Ovary (tissue), 3 donors: ENCODE measurements at regions not wholly inside any gene's neighbourhood (a gene's known extent, or its start where the extent isn't known, plus 50 kb on each side); places are given as distances from the start of the nearest gene placed in this dataset.

Source experiments
- CTCF ChIP-seq, 3 donors: fragments of 450-650 bp in 2 of 3; fragments of 200-600 bp in 1 of 3; IDR thresholded peaks; one replicate each; pipeline versions ENCODE4 v1.5.1 to v1.8.0; 2016 to 2022; ENCODE audit warnings: antibody characterized with exemption in 3 of 3, mild to moderate bottlenecking in 1 of 3
- EP300 ChIP-seq: sonication (generic); formaldehyde crosslinking; IDR thresholded peaks from one replicate; pipeline ENCODE4 v1.6.1; 2017; ENCODE audit warnings: antibody characterized with exemption
- POLR2A ChIP-seq: fragments of 450-650 bp; IDR thresholded peaks from one replicate; pipeline ENCODE4 v1.6.1; 2017; ENCODE audit warnings: antibody characterized with exemption, mild to moderate bottlenecking, moderate library complexity
- donor health status: DM: no; HTN: no; CAD: no.

- TF ChIP-seq EP300, result no peak
- TF ChIP-seq CTCF (IDR thresholded peaks at IDR 0.05), result no peak
- no peak for TF ChIP-seq POLR2A
Measured at GRCh38 chr2:138193416-138194213, 229.3 kb downstream of the HNMT start.
